ENCODE measurements at regions not wholly inside any gene's neighbourhood (a gene's known extent, or its start where the extent isn't known, plus 50 kb on each side); places are given as distances from the start of the nearest gene placed in this dataset.

DNA sequence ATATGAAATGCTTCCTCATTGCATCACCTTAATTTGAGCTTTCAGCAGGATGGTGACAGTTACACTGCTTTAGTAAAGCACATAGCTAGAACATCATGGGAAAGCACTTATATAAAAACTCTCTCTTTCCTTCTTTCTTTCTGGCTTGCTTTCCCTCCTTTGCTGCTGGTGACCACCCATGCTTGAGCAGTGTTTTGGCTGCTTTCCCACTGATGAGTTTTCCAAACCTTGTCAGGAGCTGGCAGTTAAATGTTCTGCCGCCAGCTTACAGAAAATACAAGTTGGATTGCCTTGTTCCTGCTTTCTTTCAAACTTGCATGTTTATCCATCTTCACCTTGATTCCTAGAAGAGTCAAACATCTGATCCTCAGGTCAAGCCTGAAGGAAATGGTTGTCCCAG is 323.9 kb downstream of the FOXA2 start:
- no peak for DNase-seq (ENCODE audit: low read depth)

DNA sequence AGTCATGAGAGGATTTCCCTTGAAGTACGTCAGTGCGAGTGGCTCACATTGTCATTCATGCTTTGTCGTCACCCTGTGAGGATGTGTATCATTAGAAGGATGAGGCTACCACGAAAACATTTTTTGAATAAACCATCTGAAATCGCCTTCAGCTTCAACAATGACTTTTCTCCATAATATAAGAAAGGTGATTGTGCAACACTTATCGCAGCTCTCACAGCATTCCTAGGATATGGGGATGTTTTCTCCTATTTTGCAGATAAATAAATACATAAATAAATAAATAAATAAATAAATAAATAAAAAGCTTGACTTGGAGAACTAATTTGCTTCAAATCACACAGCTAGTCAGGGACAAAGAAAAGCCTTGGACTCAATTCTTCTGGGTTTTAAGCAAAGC is 326.5 kb downstream of the FOXA2 start:
- no peak overlapping the region for H3K4me3 ChIP-seq (ENCODE audit: low read length)
- no peak for DNase-seq (ENCODE audit: low read depth)
- TF ChIP-seq, protein P1, sequence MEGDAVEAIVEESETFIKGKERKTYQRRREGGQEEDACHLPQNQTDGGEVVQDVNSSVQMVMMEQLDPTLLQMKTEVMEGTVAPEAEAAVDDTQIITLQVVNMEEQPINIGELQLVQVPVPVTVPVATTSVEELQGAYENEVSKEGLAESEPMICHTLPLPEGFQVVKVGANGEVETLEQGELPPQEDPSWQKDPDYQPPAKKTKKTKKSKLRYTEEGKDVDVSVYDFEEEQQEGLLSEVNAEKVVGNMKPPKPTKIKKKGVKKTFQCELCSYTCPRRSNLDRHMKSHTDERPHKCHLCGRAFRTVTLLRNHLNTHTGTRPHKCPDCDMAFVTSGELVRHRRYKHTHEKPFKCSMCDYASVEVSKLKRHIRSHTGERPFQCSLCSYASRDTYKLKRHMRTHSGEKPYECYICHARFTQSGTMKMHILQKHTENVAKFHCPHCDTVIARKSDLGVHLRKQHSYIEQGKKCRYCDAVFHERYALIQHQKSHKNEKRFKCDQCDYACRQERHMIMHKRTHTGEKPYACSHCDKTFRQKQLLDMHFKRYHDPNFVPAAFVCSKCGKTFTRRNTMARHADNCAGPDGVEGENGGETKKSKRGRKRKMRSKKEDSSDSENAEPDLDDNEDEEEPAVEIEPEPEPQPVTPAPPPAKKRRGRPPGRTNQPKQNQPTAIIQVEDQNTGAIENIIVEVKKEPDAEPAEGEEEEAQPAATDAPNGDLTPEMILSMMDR (conservative IDR thresholded peaks at IDR 0.05; ENCODE audit: low read length): no peak

More for the DNA sequence above, 323.9 kb downstream of the FOXA2 start:
- TF ChIP-seq, protein P1 (conservative IDR thresholded peaks at IDR 0.05; ENCODE audit: low read length): no peak
- no peak overlapping the region for H3K4me3 ChIP-seq (ENCODE audit: low read length)

DNA sequence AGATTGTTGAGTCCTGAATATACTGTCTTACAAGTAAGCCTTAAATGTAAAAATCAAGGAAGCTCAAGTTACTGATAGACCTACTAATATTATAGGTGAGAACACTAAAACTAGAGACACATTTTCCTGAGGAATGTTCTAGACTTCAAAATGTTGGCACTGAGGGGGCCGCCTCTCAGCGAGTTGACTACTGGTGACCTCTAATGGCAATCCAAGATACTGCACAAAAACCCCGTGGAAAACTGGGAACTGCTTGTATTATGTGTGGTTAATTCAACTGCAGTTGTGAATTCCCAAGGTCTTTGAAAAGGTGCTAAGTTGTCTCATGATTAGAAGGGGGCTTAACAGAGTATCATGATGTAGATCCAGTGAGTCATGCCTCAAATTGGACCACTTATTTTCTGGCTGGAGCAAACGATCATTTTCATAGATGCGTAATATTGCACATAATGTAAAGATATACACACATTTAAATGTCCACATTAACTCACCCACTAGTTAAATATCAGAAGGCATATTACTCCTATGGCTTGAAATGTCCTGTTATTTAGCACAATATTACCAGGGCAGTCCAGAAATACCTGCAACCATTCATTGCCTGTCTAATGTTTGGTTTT is 336.2 kb downstream of the FOXA2 start:
- TF ChIP-seq, protein P1 (conservative IDR thresholded peaks at IDR 0.05; ENCODE audit: low read length): peak; percentile 61
- H3K4me3 ChIP-seq (ENCODE audit: low read length): no peak overlapping the region
- no peak for DNase-seq (ENCODE audit: low read depth)

DNA sequence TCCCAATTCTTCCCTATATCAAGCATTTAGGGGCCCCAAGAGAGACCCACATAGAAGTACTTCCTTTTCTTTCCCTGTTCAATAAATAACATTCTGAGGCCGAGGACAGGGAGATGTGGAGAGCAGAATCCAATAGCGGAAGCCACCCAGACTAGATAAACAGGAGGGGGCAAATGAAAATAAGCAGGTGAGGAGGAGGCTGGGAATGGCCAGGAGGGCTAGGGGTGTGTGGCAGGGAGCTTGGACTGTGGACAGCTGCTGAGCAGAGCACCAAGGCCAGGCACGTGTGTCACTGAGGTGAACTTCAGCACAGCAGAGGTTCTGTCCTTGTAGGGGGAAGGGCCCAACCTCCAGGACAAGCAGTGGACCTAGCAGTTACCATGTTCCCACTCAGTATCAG is 339.2 kb downstream of the FOXA2 start:
- no peak overlapping the region for H3K4me3 ChIP-seq (ENCODE audit: low read length)
- DNase-seq (ENCODE audit: low read depth): no peak
- TF ChIP-seq, protein P1 (conservative IDR thresholded peaks at IDR 0.05; ENCODE audit: low read length): no peak

DNA sequence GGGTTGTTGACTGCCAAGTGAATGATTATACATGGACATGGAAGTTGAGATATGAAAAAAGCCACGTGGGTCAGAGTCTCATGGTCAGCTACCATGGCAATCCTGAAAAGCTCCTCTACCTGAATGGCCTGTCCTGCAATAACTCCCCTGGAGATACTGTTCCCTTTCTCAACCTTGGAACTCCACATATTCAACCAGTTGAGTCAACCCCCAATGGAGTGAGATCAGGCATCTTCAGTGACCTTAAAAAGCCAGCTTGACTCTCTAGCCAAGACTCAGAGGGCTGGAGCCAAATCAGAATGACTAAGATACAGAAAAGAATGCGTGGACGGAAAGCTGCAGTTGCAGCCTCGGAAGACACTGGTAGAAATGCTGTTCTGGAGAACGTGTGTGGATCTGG is 341.3 kb downstream of the FOXA2 start:
- DNase-seq (ENCODE audit: low read depth): no peak
- TF ChIP-seq, protein P1 (conservative IDR thresholded peaks at IDR 0.05; ENCODE audit: low read length): no peak
- H3K4me3 ChIP-seq (ENCODE audit: low read length): no peak overlapping the region

DNA sequence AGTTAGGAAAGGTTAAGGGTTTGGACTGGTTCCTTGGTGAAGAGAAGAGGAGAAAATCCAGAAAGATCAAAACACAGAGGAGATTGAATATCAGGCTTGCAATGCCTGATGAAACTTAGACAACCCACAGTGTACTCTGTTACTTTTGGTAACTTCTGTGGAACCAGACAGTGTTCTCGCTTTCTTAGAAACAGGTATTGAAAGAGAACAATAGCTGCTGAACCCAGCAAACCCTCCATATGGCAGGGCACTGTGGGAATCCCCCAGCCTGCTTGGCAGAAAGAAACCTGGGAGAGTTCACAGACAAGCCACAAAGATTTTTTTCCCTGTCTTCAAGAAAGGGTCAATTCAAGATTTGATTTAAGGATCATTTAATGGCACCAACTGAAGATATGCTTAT is 342.8 kb downstream of the FOXA2 start:
- no peak for DNase-seq (ENCODE audit: low read depth)
- TF ChIP-seq, protein P1 (conservative IDR thresholded peaks at IDR 0.05; ENCODE audit: low read length): no peak
- no peak overlapping the region for H3K4me3 ChIP-seq (ENCODE audit: low read length)

DNA sequence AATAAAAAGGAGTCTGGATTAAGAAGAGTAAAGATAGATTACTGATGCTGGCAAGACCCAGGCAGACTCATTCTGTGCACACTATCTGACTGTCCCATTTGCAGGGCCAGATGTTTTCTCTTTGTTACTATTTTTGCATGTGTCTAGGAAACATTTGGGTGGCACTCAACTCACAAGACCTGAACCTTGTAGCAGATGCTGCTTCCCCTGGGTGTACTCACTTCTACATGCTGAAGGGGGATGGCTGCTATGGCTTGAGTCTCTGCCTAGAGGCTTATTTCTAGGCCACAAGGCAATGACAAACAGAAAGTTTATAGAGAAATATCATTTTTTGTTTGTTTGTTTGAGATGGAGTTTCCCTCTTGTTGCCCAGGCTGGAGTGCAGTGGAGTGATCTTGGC is 351.4 kb downstream of the FOXA2 start:
- TF ChIP-seq, protein P1 (conservative IDR thresholded peaks at IDR 0.05; ENCODE audit: low read length): no peak
- H3K4me3 ChIP-seq (ENCODE audit: low read length): no peak overlapping the region
- DNase-seq (ENCODE audit: low read depth): no peak
